Breast epithelium (tissue), 4 donors: ENCODE measurements at regions not wholly inside any gene's neighbourhood (a gene's known extent, or its start where the extent isn't known, plus 50 kb on each side); places are given as distances from the start of the nearest gene placed in this dataset.

Experiments
- DNase-seq, 2 donors: peaks; one replicate each; pipeline ENCODE4 v3.0.0-alpha.2; 2019; ENCODE audit warnings: low spot score in 2 of 2
- H3K27ac ChIP-seq, 2 donors: fragments of 200-600 bp; sonication (generic) in 1 of 2; one replicate each; pipeline ENCODE4 v1.5.1; 2016 to 2019; ENCODE audit warnings: mild to moderate bottlenecking in 1 of 2
- H3K27me3 ChIP-seq, 2 donors: fragments of 200-600 bp; sonication (generic) in 1 of 2; one replicate each; pipeline versions ENCODE4 v1.5.1 to v1.6.0; 2017 to 2019; ENCODE audit warnings: control low read depth in 1 of 2, mild to moderate bottlenecking in 1 of 2
- H3K36me3 ChIP-seq: fragments of 200-600 bp; one replicate; pipeline ENCODE4 v1.5.1; 2019
- H3K4me1 ChIP-seq, 2 donors: fragments of 200-600 bp; sonication (generic); one replicate each; pipeline ENCODE4 v1.5.1; 2016 to 2019; ENCODE audit warnings: control low read depth in 1 of 2
- H3K4me3 ChIP-seq, 3 donors: fragments of 200-600 bp; sonication (generic); 1 replicate in 2 of 3; 2 replicates in 1 of 3; pipeline ENCODE4 v1.5.1; 2016 to 2019; ENCODE audit warnings: mild to moderate bottlenecking in 3 of 3, moderate library complexity in 2 of 3
- H3K9me3 ChIP-seq, 2 donors: fragments of 200-600 bp; sonication (generic) in 1 of 2; one replicate each; pipeline ENCODE4 v1.5.1; 2016 to 2019; ENCODE audit warnings: control low read depth in 1 of 2
- CTCF ChIP-seq, 3 donors: fragments of 450-650 bp; IDR thresholded peaks; one replicate each; pipeline ENCODE4 v1.5.1; 2016 to 2017; ENCODE audit warnings: antibody characterized with exemption in 3 of 3, mild to moderate bottlenecking in 3 of 3, moderate library complexity in 3 of 3
- POLR2A ChIP-seq: fragments of 450-650 bp; IDR thresholded peaks from one replicate; pipeline ENCODE4 v1.6.1; 2016; ENCODE audit warnings: antibody characterized with exemption, mild to moderate bottlenecking, moderate library complexity
- POLR2AphosphoS5 ChIP-seq, 3 donors: sonication (generic); formaldehyde crosslinking; IDR thresholded peaks; one replicate each; pipeline ENCODE4 v1.6.1; 2017; ENCODE audit warnings: antibody characterized with exemption in 3 of 3
- intact Hi-C: fragments of 100-400 bp; cut with DNase I; formaldehyde crosslinking; loops from one replicate; pipeline ENCODE4 v1.15.1; 2023; ENCODE audit warnings: low total_unique reads

DNA sequence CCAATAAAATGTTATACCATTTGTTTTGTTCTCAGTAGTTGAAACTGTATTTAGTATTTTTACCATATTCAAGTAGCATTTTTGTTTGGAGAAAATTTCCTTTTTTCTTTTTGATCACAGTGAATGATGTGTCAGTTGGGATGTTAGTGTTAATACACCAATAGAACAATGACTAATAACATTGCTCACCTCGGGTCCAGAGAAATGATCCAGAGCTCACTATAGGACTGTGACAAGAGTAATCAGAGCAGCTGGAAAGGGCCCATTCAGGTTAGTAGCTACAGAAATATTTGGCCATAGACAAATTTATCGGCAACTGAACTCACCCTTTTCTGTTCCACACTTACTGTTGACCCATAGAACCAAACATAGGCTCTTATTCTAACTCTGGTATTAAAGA lies 989.2 kb downstream of the TLE4 start:
- Histone ChIP-seq H3K36me3 (no peaks in the 10 kb centered on the region), H3K27ac (no peak overlapping the region), H3K27me3 (no peaks in the 10 kb centered on the region), H3K4me3 (no peak overlapping the region), H3K4me1 (no peaks in the 10 kb centered on the region), H3K9me3 (no peaks in the 10 kb centered on the region)
- DNase-seq = no peak
- TF ChIP-seq POLR2AphosphoS5 (IDR thresholded peaks at IDR 0.05) (no peak), CTCF (IDR thresholded peaks at IDR 0.05) (no peak), POLR2A (no peak)
- intact Hi-C loops = no loop called here

- Histone ChIP-seq H3K27ac (no peak overlapping the region), H3K4me1 (no peaks in the 10 kb centered on the region), H3K4me3 (no peak overlapping the region), H3K36me3 (no peaks in the 10 kb centered on the region), H3K9me3 (no peaks in the 10 kb centered on the region), H3K27me3 (no peaks in the 10 kb centered on the region)
- no peak for DNase-seq
- intact Hi-C loops = loop anchor here (5.0 kb wide), 1 partner anchor 1210 kb away; no protein-coding TSS in a partner anchor
- TF ChIP-seq POLR2A (no peak), POLR2AphosphoS5 (IDR thresholded peaks at IDR 0.05) (no peak), CTCF (IDR thresholded peaks at IDR 0.05) (no peak)
These were observed 985.5 kb downstream of the TLE4 start for GRCh38 chr9:80557256-80557655.

DNA sequence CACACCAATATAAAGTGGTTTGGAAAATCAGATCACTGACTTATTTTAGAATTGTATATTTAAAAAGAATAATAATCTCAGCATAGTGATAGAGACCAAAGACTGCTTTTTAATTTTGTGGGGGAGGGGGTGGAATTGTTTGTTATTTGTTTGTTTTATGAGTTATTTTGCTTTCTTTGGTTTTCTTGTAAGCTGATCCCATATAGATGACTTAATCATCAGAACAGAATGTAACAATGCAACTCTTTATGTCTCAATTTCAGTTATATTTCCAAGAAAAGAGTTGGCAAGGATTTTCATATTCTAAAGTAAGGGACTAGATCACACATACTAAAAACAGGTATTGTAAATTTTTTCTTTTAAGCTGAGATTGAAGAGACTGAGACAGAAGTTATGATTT lies 984.9 kb downstream of the TLE4 start:
- H3K9me3 ChIP-seq = no peaks in the 10 kb centered on the region
- H3K27ac ChIP-seq = no peak overlapping the region
- H3K4me1 ChIP-seq = no peaks in the 10 kb centered on the region
- no peak overlapping the region for H3K4me3 ChIP-seq
- no peaks in the 10 kb centered on the region for H3K27me3 ChIP-seq
- H3K36me3 ChIP-seq = no peaks in the 10 kb centered on the region
- TF ChIP-seq POLR2A = no peak
- no peak for TF ChIP-seq CTCF (IDR thresholded peaks at IDR 0.05)
- TF ChIP-seq POLR2AphosphoS5 (IDR thresholded peaks at IDR 0.05) = no peak
- DNase-seq = no peak
- intact Hi-C loops = loop anchor here (5.0 kb wide), 1 partner anchor 1209 kb away; no protein-coding TSS in a partner anchor

DNA sequence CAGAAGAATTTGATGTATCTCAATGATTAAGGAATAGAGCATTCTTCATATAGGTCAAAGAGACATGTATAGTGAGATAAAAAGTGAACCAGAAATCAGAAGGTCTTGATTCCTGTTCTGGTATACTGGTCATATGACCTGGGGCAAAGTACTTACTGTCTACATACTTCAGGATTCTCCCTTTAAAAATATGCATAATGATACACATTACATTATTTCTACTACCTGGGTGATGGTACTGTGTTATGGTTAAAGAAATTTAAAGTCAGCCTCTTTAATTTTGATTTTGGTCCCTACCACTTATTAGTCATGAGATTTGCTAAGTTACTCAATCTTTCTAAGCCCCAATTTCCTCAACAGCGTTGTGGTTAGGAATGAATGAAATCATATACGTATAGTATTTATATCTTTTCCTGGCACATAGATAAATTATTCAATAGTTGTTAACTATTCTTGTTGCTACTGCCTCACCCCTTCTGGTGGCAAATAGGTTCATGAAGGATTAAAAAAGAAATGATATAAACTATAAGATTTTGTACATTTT lies 984.1 kb downstream of the TLE4 start:
- no peaks in the 10 kb centered on the region for H3K27me3 ChIP-seq
- TF ChIP-seq POLR2AphosphoS5 (IDR thresholded peaks at IDR 0.05) (no peak), CTCF (IDR thresholded peaks at IDR 0.05) (no peak), POLR2A (no peak)
- intact Hi-C loops = loop anchor here (5.0 kb wide), 1 partner anchor 1209 kb away; no protein-coding TSS in a partner anchor
- H3K4me3 ChIP-seq = no peak overlapping the region
- H3K27ac ChIP-seq = no peak overlapping the region
- H3K36me3 ChIP-seq = no peaks in the 10 kb centered on the region
- H3K4me1 ChIP-seq = no peaks in the 10 kb centered on the region
- DNase-seq = no peak
- no peaks in the 10 kb centered on the region for H3K9me3 ChIP-seq

DNA sequence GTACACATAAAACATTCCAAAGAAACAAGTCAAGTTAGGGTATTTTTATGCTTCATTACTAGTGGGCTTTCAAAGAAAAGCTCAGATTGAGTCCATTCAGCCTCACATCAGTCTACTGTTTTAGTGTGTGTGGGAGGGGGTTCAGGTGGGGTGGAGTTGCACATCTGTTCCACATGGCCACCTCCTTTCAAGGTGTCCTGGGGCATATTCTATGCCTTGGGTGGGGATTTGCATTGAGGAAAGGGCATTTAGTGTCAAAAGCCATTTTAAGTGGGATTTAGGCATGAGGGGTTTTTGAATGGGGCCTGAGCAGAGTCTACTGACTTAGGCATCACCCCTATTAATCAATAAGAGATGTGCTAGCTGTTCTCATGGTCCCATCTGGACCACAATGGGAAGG lies 983.1 kb downstream of the TLE4 start:
- no peak overlapping the region for H3K27ac ChIP-seq
- no peak overlapping the region for H3K4me3 ChIP-seq
- TF ChIP-seq CTCF (IDR thresholded peaks at IDR 0.05) = no peak
- no peak for TF ChIP-seq POLR2A
- TF ChIP-seq POLR2AphosphoS5 (IDR thresholded peaks at IDR 0.05) = no peak
- intact Hi-C loops = loop anchor here (5.0 kb wide), 1 partner anchor 1208 kb away; no protein-coding TSS in a partner anchor
- H3K9me3 ChIP-seq = no peaks in the 10 kb centered on the region
- no peaks in the 10 kb centered on the region for H3K4me1 ChIP-seq
- no peaks in the 10 kb centered on the region for H3K27me3 ChIP-seq
- no peak for DNase-seq
- H3K36me3 ChIP-seq = no peaks in the 10 kb centered on the region
